A204.1 (cell line): ENCODE measurements at regions not wholly inside any gene's neighbourhood (a gene's known extent, or its start where the extent isn't known, plus 50 kb on each side); places are given as distances from the start of the nearest gene placed in this dataset.

Source experiments
- FAIRE-seq: peaks from 2 replicates; lab custom pipeline; 2012; peaks lifted over from hg19 to GRCh38; lab: Jason Lieb, UNC

DNA sequence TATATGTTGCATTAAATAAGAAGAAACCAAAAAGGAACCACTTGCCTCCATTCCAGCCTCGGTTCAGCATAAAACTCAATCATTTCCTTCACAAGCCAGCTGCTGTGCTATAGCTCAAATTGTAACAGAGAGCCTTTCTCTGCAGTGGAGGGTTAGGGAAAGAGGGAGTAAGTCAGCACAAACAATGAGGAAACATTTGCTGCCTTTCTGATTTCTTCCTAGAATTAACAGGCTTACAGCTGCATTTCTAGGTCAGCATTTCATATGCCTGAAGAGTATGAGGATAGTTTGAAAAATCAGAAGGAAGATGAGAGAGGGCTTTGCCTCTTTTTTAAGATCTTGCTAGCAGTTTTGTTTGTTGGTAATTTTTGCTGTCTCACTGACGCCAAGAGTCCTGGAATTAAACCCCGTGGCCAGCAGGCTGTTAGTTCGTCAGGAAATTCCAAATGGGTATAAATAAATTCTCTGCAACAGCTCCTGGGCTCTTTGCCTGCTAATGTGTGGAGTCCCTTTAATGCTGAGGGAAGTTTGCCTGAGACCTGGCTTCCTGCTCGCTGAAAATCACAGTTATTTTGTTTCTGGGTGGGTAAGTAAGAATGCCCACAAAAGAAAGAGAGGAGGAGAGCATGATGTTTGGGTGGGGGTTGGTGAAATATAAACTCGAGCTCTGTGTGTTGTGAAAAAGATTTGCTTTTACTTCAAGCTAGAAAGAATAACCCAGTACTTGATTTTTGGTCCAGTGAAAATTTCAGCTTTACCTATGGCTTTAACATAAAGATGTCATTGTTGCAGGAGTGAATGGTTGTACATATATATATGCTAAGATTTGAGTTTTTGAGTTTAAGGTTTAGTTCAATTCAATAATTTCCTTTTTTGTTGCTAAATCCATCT lies 148.1 kb upstream of the DMRT1 start:
- FAIRE-seq, result peak; percentile 91

DNA sequence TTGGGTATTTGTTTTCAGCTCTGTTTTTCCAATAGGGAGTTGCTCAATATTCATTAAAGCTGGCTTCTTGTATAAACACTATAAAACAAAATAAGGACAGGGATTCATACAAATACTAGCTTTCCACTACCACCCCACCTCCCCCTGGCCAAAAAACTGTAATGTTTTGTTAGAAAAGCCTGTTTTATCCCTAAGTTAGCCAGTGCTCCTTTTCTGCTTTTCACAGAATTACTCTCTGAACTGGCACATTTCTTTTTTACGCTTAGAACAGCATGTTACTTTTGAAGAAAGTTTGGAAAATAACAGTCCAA lies 147.4 kb upstream of the DMRT1 start:
- no peak for FAIRE-seq

- no peak for FAIRE-seq
Observed at GRCh38 chr9:694403-695154, 146.9 kb upstream of the DMRT1 start.

DNA sequence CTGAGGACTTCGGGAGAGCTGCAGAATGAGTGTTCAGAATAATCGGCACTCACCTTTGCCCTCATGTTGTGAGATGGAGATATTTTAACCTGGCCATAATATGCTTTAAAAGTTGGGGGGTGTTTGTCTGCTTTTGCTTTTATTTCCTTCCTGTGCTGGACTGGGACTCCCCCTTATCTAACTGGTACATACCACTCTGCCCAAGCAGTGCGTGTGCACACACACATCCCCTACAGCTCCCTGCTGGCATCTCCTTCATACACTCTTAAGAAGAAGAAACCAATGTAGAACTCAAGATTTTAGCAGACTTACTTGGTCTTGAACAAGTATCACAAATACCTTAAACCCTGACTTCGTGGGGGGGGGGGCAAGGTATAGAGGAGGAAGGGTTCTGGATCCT lies 146.2 kb upstream of the DMRT1 start:
- FAIRE-seq, result no peak

DNA sequence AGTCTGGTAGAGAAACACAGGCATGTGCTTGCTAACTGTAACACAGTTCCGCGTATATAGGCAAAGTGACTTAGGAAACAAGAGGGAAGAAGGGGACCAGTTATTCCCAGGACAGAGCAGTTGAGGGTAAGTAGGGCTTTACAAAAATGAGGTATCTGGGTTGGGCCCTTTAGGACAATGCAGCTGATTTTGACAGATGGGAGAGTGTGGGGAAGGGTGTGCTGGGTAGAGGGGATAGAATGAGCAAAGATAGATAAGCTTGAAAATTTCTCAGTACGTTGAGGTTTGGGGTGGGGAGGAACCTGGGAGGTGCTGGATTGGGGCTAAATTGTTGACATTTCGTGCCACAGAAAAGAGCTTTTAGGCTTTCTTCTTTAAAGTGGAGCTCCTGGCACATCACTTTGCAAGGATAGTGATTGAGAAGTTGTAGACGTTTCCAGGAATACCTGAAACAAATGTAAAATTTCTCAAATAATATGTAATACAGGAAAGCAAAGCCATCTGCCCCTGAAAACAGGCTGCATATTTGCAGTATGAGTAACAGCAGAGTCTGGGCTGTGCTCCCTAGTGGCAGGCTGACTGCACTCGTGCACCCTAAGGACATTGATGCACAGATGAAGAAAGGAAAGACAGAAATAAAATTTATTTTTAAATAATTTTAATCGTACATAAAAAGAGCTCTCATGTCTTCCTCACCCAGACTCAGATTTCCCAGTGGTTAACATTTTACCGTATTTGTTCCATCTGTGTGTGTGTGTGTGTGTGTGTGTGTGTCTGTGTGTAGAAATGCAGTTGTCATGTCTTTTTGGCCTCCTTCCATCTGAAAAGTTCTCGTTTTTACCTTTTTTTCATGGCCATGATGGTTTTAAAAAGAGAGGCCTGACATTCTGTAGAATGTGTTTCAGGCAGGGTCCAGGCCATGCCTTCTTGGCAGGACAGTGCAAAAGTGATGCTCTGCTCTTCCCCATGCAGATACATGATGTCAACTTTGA lies 144.9 kb upstream of the DMRT1 start:
- no peak for FAIRE-seq

- FAIRE-seq, result no peak
Observed at GRCh38 chr9:698276-698675, 143.2 kb upstream of the DMRT1 start.

- FAIRE-seq, result no peak
Observed at GRCh38 chr9:698954-699353, 142.5 kb upstream of the DMRT1 start.

DNA sequence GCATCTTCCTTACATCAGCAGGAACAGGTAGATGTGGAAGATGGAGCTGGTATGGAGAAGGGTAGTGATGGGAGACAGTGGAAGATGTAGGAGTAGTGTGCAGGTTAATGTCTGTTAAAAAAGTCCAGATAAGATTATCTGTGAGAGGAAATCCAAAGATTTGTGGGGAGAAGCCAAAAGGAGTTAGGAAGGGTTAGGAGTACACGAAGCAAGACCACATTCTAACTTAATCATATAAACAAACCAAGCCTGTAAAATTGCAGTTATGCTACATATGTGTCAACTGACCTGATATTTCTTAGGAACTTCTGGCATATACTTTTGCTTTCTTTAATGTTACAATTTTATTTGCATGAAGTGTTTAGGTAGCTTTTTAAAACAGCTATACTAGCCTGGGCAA lies 142.1 kb upstream of the DMRT1 start:
- FAIRE-seq, result no peak

- FAIRE-seq, result no peak
Observed at GRCh38 chr9:700365-701282, 140.9 kb upstream of the DMRT1 start.

DNA sequence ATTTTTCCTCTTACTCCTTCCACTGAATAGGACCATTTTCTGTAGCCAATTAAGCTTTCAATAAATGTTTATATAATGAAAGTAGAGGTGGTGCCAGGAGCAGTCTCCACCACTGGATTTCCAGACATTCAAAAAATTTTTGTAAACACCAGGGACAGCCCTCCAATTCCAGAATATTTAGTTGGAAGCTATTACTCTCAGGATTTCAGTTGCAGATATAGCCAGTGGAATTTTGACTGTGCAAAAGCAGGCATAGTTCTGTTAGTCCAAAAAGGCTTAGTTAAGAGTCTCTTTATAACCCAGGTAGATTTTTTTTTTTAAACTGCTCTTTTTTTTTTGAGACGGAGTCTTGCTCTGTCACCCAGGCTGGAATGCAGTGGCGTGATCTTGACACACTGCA lies 138.1 kb upstream of the DMRT1 start:
- peak; percentile 83 for FAIRE-seq

GRCh38 chr9:706073-706472 lies 135.4 kb upstream of the DMRT1 start:
- FAIRE-seq, result no peak

- FAIRE-seq, result peak; percentile 90
Observed at GRCh38 chr9:706606-707459, 134.7 kb upstream of the DMRT1 start.

- no peak for FAIRE-seq
Observed at GRCh38 chr9:708182-708550, 133.3 kb upstream of the DMRT1 start.

GRCh38 chr9:708551-709432 lies 132.7 kb upstream of the DMRT1 start:
- no peak for FAIRE-seq

- no peak for FAIRE-seq
Observed at GRCh38 chr9:710951-711745, 130.3 kb upstream of the DMRT1 start.

GRCh38 chr9:711761-712553 lies 129.5 kb upstream of the DMRT1 start:
- FAIRE-seq, result no peak

- no peak for FAIRE-seq
Observed at GRCh38 chr9:712643-713042, 128.9 kb upstream of the DMRT1 start.

- no peak for FAIRE-seq
Observed at GRCh38 chr9:713091-713490, 128.4 kb upstream of the DMRT1 start.
